ENCODE measurements at regions not wholly inside any gene's neighbourhood (a gene's known extent, or its start where the extent isn't known, plus 50 kb on each side); places are given as distances from the start of the nearest gene placed in this dataset.

- TF ChIP-seq POLR2A (IDR thresholded peaks at IDR 0.05; ENCODE audit: low read length) (no peak), GATA1 (IDR thresholded peaks at IDR 0.05; ENCODE audit: low read depth, low read length) (no peak)
Observed at GRCh38 chr9:25513509-25514033, 164.7 kb downstream of the TUSC1 start.
